HG02870 (cell line): ENCODE measurements at regions not wholly inside any gene's neighbourhood (a gene's known extent, or its start where the extent isn't known, plus 50 kb on each side); places are given as distances from the start of the nearest gene placed in this dataset.

ENCODE experiments used
- ATAC-seq: cut with Tn5 transposase; IDR thresholded peaks from one replicate; pipeline ENCODE4 v1.9.1; 2021; ENCODE audit warnings: mild to moderate bottlenecking, moderate library complexity; ENCODE audit not compliant: unreplicated experiment

DNA sequence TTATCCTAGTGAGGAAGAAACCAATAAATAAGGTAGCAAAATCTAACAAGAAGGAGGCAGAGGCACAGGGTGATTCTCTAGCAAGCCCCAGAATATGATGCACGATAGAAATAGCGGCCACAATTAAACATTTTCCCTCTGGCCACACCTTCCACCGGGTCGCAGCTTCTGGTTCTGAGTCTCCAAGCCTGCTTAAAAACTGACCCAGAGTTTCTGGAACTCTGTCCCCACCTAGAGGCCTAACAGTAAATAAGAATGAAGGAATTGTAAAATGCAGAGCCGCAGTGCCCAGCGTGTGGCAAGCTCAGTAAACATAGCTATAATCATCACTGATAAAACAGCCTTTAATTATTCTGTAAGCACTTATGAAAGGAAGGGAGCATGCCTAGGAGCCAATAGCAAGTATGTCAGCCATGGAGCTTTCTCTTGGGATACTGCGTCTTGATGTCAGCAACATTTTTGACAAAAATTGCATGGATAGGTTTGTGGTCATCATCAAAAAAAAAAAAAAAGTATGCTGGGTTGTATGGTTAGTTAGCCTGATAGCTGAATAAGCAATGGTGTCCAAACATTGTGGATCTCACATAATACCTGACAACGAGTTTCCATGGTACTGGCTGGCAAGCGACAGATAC is 465.5 kb downstream of the DNAH5 start:
- no peak for ATAC-seq

DNA sequence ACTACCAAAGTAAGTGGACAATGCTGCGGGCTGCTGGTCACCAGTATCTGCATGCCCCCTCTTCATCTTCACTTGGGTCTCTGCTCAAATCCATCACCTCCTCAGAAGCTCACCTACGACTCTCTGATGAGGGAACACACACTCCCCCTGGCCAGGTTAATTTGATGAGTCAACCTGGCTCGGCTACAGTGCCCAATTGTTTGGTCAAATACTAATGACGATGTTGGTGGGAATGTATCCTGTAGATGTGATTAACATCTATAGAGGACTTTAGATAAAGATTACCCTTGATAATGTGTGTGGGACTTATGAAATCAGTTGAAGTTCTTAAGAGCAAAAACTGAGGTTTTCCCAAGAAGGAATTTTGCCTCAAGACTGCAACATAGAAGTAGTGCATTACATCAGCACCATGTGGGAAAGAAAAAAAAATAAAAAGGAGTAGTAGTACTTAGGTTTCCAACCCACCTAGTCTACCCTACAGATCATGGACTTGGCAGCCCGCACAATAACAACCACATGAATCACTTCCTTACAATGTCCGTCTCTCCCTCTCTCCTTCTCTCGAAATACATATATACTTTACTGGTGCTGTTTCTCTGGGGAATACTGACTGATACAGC is 467.3 kb downstream of the DNAH5 start:
- ATAC-seq: no peak

DNA sequence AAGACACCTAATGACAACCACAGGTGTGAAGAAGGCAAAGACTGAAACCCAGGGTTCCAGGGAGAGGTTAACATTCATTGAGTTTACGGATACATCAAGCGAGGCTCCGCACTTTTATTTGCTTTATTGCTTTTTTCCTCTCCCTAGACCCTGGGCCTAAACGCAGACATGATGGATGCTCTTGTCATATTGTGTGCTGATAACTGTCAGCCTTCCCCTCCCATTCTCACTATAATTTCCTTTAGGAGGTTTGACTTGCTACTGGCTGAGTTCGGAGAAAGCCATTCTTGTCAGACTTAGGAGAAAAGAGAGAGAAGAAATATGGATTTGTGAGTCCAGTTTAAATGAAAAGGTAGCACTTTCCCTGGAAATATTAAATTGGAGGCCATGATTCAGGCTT is 471.6 kb downstream of the DNAH5 start:
- ATAC-seq: no peak

DNA sequence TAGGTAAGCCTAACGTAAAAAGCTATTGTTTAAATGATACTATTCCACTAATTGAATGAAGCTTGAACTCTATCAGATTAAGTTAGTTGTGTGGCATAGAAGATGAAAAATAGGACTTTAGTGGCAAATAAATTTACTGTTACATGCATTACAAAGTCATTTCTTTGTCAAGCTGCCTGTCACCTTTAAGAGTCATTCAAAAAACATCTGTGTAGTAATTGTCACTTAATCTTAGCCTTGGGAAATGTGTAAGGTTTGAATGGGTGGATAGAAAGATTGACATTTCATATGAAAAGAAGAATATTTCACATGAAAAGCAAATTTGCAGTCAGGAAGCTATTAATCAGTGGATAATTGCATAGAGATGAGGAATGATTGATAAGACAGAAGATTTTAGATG is 473.5 kb downstream of the DNAH5 start:
- ATAC-seq: no peak

DNA sequence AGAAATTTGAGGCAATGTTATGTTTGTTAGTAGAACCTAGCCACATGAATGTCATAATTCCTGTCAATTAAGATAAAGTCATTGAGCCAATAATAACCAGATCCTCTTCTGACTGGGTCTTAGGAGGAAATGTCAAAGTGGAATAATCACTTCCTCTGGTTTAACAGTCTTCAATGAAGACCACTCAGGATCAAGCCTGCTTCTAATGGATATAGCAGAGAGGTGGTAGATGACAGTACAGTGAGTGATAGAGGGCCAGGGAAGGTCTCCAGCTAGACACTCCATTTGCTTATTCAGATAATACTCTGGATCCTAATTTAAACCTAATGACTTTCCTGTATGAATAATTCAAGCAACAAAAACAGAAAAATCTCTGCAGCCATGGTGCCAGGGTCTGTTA is 474.2 kb downstream of the DNAH5 start:
- ATAC-seq: no peak

DNA sequence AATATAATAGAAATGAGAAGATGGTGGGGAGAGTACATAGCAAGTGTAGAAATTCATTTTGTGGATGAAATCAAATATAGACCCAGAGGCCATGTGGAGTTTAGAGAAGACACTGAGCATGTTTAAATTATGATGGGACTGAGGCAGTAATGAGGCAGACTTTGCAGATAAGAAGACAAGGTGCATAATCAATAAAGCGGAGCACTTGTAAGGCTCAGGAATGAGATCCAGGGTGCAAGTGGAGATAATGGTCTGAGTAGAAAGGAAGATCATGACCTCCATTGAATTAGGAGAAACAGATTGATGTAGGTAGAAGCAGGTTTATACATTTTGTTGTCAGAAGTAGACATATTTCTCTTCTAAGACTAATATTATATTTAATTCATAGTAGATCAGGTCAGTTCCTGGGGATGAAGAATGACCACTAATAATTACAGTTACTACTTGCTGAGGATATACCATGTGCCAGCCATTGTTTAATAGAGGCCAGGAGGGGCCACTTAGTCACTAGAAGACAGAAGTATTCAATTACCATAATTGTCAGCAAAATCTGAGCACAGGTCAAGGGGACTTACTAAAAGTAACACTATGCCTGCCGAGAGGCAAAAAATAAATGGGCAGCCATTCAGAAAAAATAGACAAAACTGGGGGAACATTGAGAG is 479.8 kb downstream of the DNAH5 start:
- no peak for ATAC-seq

DNA sequence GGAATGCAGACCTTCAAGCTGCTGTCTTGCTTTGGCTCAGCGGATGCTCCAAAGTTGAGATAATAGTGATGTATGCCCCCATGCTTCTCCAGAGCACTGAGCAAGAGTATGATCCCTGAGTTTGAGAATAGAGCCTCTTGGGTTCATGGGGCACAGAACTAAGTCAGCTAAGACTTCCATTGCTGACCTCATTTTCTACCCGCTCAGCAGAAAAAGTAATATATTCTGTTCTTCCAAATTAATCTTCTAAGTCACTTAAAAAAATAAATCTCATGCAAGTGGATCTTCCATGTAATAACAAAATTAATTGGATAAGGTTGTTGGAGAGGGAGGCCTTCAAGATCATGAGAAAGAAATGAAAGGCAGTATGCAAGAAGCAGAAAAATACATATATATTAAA is 483.9 kb downstream of the DNAH5 start:
- no peak for ATAC-seq

DNA sequence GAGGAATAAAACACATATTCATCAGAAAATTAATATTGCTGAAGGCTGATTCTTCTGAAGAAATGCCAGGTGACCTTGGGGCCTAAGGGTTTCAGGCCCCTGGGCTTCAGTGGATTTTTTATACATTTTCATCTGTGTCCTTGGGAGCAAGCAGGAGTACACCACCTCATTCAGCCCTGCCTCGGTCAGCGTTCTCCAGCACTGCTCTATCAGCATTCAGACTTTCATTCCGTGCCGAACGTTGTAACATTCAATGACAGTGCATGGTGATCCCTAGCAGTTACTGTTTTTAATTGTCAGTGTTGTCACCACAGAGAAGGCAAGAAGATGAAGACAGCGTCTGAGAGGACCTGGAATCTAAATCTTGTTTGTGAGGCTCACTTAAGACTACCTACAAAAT is 490.4 kb downstream of the DNAH5 start:
- no peak for ATAC-seq

DNA sequence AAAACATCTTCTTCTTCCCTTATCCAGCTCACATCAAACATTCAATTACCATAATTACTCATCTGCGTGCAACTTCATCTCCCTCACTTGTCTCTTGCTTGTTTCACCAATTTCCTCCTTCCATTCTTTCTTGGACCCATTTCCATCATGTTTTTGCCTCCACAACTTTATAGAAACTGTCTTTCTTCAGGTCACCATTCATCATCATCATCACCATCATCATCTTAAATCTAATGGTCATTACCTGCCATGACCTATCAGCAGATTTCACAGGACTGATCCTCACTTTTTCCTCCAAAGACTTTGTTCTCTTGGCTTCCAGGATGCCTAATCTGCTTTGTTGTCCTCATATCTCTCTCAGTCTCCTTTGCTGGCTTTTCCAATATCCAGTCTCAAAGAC is 495.6 kb downstream of the DNAH5 start:
- no peak for ATAC-seq

DNA sequence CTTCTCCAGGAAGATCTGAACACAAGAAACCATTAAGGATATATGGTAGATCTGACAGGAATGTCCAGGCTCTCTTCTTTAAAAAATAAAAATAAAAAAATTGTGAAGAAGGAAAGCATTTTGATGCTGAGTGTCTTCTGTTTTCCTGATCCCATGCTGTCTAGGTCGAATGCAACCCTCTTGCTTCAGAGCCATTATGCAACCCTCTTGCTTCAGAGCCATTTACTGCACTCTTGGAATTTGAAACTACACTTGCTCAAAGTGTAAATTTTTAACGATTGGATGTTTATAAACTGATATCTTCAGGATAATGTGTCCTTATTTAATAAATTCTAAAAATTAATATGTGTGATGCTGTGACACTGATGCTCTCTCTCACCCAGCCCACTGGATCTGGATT is 505.1 kb downstream of the DNAH5 start:
- ATAC-seq: no peak

DNA sequence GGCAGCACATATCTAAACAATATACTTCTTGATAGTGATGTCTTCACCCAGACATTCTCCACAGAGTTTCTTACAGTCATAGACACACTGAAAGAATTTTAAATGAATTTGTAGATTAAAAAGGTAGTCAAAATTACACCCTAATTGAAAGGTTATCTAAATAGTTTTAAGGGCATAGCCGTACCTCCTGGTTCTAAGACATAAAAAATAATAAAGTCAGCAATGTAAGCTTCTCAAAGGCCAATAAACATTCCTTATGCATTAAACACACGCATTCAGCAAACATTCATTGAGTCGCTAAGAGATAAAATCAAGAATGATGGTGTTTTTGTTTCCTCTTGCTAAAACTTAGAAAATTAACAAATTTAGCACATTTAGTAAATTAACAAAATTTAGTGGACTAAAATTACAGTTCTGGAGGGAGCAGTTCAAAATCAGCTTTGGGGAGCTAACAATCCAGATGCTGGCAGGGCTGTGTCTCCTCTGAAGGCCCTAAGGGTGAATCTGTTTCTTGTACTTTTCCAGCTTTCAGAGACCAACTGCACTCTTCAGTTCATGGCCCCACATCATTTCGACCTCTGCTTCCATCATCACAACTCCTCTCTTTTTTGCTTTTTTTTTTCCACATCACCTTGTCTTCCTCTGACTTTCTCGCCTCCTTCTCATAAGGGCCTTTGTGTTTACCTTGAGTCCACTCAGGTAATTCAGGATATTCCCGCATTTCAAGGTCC is 516.5 kb downstream of the DNAH5 start:
- ATAC-seq: no peak

DNA sequence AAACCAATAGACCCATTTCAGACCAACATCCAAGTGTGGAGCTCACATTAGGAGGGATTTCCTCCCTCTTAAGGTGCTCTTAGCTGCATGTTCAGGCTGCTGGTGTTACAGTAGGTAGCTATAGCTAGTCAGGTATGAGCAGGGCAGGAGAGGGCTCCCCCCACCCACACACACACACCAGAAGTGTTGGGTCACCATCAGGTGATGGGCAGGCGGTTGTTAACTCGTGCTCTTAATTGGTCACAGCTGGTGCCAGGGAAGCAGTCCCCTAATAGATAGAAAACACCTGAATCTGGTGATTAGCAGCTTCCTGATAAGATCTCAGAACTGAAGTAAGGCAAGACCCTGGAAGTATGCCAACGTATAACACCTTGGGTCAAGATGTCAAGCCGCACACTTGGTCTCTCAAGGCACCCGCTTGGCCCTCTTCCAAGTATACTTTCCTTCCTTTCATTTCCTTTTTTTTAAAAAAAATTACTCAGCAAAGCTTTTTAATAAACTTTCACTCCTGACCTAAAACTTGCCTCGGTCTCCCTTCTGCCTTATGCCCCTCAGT is 532.4 kb downstream of the DNAH5 start:
- no peak for ATAC-seq

DNA sequence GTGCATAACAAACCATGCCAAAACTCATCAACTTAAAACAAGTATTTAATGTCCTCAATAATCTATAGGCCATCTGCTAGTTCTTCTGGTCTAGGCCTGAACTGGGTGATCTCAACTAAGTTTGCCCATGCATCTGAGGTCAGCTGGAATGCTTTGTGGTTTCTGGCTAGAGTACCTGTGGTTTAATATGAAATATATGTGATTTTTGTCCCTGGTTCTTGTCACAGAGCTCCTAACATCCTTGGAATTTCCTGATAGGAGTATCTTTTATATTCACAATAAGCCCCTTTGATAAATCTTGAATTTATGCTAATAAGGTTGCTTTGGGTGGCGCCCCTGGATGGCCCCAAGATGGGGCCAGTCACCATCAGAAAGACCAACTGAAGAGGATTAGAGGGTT is 535.9 kb downstream of the DNAH5 start:
- no peak for ATAC-seq

DNA sequence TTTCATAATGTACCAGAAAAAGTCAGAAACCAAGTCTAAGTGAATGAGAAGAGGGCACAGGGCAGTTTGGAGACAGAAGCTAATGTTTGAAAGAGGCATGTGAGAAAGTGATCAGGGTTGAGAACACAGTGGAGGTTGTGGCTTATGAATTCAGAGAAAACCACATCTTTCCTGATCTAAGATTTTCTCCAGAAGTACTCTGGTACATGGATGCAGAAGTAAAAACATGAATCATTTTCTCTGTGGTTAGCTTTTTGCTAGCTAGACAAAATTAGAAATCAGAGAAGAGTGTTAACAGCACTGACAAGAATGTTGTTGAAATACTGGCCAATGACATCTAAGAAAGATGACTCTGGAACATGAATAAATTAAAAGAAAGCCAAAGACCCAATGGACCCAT is 541.1 kb downstream of the DNAH5 start:
- no peak for ATAC-seq

DNA sequence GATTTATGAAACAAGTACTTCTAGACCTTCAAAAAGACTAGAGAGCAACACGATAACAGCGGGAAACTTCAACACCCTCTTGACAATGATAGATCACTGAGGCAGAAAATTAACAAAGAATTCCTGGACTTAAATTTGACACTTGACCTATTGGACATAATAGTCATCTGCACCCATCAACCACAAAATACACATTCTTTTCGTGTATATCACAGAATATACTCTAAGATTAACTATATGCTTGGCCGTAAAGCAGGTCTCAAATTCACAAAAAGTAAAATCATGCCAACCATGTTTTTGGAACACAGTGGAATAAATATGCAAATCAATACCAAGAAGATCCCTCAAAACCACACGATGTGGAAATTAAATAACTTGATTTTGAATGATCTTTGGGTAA is 559.4 kb downstream of the DNAH5 start:
- ATAC-seq: no peak

DNA sequence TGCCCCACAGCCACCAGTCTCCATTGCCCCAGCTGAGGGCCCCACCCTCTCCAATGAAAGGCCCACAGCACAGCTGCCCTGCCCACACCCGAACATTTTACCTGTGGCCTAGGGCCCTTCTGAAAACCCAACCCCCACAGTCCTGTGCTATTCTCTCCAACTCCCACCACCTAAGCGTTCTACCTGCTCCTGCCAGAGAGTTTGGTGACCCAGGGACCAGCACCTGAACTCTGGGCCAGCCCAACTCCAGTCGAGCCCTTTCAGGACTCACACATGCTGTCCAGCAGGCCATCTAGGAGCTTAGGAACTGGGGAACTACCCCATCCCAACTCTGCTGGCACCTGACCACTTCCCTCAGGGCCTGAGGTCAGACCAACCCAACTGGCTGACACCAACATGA is 562.3 kb downstream of the DNAH5 start:
- no peak for ATAC-seq

DNA sequence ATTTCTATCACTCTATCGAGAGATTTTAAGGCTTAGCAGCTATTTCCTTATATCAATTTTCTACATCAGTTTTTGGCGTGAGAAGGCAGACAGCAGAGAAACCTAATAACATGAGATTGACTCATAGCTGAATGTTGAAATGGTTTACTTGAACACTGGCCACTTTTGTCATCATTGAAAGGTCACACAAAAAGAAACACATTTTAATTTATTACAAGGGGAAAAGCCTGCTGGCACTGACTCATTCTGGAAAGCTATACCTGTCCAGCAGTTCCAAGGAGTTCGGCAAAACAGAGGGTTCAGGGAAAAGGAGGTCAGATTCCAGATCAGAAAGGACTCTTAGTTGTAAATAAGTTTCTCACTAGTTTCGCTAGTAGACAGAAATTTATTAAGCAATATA is 566.4 kb downstream of the DNAH5 start:
- no peak for ATAC-seq

DNA sequence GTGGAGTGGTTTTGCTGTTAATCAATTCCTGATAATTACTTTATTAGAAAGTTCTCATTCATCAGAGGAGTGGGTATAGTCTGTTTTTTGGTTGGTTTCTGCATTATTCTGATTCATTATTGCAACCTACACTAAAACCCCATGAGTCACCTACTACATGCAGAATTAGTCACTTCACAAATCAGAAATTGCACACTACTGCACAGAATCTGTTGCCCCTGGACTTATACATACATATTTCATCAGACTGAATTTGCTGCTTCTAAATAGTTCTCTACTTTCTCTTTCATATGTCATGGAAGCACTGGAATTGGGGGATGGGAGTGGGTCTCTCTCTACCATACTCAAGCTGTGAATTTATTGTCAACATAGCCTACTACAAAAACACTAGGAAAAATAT is 585.1 kb downstream of the DNAH5 start:
- no peak for ATAC-seq

DNA sequence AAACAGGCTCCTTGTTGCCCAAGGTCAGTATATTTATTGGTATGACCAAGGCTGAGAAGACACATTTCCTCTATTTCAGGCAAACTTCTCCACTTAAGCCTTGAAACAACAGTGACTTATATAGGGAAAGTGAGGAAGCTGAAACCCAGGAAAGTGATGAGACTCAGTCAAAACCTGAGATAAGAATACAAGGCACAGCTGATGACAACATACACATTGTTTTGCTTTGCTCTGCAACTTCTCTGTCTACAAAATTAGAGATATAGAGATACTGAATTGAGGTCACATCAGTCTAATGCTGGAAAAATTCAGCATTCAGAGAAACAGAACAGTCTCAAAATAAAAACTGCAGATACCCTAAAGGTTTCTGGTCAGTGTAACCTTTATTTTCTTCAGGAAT is 586.1 kb downstream of the DNAH5 start:
- ATAC-seq: no peak

DNA sequence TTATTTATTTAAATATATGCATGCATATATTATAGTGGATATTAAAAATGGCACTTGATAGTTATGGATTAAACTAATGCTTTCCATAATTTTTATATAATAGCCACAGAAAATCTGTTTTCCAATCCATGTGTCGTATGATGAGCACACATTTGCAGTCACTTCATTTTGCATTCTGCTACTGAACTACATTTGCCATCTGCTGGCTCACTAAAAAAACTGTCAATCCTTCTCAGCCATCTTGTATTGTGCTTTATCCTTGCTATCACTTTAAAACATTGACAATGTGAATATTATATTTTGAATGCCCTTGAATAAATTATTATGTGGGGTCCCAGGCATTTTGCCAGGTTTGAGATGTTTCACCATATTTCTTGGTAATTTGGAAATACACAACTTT is 586.6 kb downstream of the DNAH5 start:
- ATAC-seq: no peak

DNA sequence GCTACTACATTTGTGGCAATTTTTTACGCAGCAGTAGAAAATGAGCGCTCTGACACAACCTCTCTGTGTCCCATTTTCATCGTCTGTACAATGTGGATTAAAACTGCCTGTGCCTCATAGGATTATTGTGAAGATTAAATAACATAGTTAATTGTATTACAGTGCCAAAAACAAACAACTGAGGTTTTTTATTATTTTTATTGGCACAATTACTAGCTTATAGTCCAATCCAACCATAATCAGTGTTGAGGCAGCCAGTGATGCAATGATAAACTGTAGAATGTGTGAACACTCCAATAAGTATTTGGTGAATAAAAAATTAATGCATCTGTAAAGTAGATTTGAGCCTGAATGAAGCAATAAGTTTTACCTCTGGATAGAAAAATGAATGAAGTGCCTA is 588.3 kb downstream of the DNAH5 start:
- ATAC-seq: no peak

DNA sequence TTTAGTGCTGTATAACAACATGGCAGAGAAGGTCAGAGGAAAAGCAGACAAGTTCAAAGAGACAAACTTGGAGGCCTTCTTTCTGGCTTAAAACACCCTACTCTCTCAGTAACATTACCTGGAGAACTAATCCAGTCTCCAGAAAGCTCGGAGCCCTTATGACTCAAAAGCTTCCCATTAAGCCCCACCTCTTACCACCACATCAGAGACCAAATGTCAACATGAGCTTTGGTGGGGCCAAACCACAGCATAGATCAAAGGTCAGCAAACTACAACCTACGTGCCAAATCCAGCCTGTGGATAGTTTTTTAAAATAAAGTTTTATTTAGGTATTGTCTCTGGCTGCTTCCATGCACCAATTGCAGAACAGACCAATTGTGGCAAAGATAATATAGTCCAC is 589.9 kb downstream of the DNAH5 start:
- no peak for ATAC-seq
